Tibial artery (tissue), 4 donors: ENCODE measurements at regions not wholly inside any gene's neighbourhood (a gene's known extent, or its start where the extent isn't known, plus 50 kb on each side); places are given as distances from the start of the nearest gene placed in this dataset.

Experiments
- DNase-seq, 2 donors: peaks; one replicate each; pipeline ENCODE4 v3.0.0-alpha.2; 2019
- H3K27ac ChIP-seq, 2 donors: fragments of 200-600 bp; sonication (generic) in 1 of 2; 1 replicate in 1 of 2; 2 replicates in 1 of 2; pipeline ENCODE4 v1.5.1; 2018 to 2019; ENCODE audit warnings: mild to moderate bottlenecking in 1 of 2
- H3K27me3 ChIP-seq, 2 donors: fragments of 200-600 bp; sonication (generic) in 1 of 2; one replicate each; pipeline versions ENCODE4 v1.5.1 to v1.6.0; 2016 to 2019
- H3K36me3 ChIP-seq, 3 donors: fragments of 200-600 bp; sonication (generic) in 2 of 3; one replicate each; pipeline ENCODE4 v1.5.1; 2016 to 2019; ENCODE audit warnings: mild to moderate bottlenecking in 2 of 3
- H3K4me1 ChIP-seq, 4 donors: fragments of 200-600 bp; sonication (generic) in 2 of 4; 1 replicate in 3 of 4; 2 replicates in 1 of 4; pipeline ENCODE4 v1.5.1; 2016 to 2019
- H3K4me3 ChIP-seq, 2 donors: fragments of 200-600 bp; sonication (generic) in 1 of 2; 1 replicate in 1 of 2; 2 replicates in 1 of 2; pipeline ENCODE4 v1.5.1; 2018 to 2019; ENCODE audit warnings: mild to moderate bottlenecking in 2 of 2
- H3K9me3 ChIP-seq, 3 donors: fragments of 200-600 bp; sonication (generic) in 1 of 3; one replicate each; pipeline ENCODE4 v1.5.1; 2016 to 2019
- CTCF ChIP-seq, 2 experiments: fragments of 200-600 bp in 1 of 2; fragments of 450-650 bp in 1 of 2; IDR thresholded peaks; one replicate each; pipeline ENCODE4 v1.5.1; 2017 to 2019; ENCODE audit warnings: antibody characterized with exemption in 2 of 2, mild to moderate bottlenecking in 1 of 2, moderate library complexity in 1 of 2
- intact Hi-C: fragments of 100-400 bp; cut with DNase I; formaldehyde crosslinking; loops from one replicate; pipeline ENCODE4 v1.15.0; 2023; ENCODE audit warnings: low total_unique reads

- DNase-seq = no peak
- TF ChIP-seq CTCF (IDR thresholded peaks at IDR 0.05) = no peak
- no peaks in the 10 kb centered on the region for H3K36me3 ChIP-seq
- no peak overlapping the region for H3K27ac ChIP-seq
- intact Hi-C loops = no loop called here
- H3K9me3 ChIP-seq = peaks cover 0 to 15% (median 0%) of the 10 kb centered on the region in 3 donors
- no peak overlapping the region for H3K4me3 ChIP-seq
- no peaks in the 10 kb centered on the region for H3K27me3 ChIP-seq
- no peaks in the 10 kb centered on the region for H3K4me1 ChIP-seq
Observed at GRCh38 chr1:222068101-222068500, 326.2 kb upstream of the DUSP10 start.

GRCh38 chr1:222066539-222066938, 324.6 kb upstream of the DUSP10 start:
- TF ChIP-seq CTCF (IDR thresholded peaks at IDR 0.05) = no peak
- Histone ChIP-seq H3K27ac (no peak overlapping the region), H3K4me3 (no peak overlapping the region), H3K4me1 (no peaks in the 10 kb centered on the region), H3K27me3 (no peaks in the 10 kb centered on the region), H3K9me3 (peaks cover 0 to 15% (median 0%) of the 10 kb centered on the region in 3 donors), H3K36me3 (no peaks in the 10 kb centered on the region)
- intact Hi-C loops = no loop called here
- no peak for DNase-seq

- H3K9me3 ChIP-seq = peaks cover 0 to 15% (median 0%) of the 10 kb centered on the region in 3 donors
- H3K27ac ChIP-seq = no peak overlapping the region
- H3K4me1 ChIP-seq = no peaks in the 10 kb centered on the region
- intact Hi-C loops = no loop called here
- H3K36me3 ChIP-seq = no peaks in the 10 kb centered on the region
- no peak overlapping the region for H3K4me3 ChIP-seq
- no peak for TF ChIP-seq CTCF (IDR thresholded peaks at IDR 0.05)
- no peaks in the 10 kb centered on the region for H3K27me3 ChIP-seq
- DNase-seq = no peak
Observed at GRCh38 chr1:222065234-222065633, 323.3 kb upstream of the DUSP10 start.

- no peaks in the 10 kb centered on the region for H3K36me3 ChIP-seq
- H3K27ac ChIP-seq = no peak overlapping the region
- TF ChIP-seq CTCF (IDR thresholded peaks at IDR 0.05) = no peak
- DNase-seq = no peak
- peaks cover 0 to 15% (median 0%) of the 10 kb centered on the region in 3 donors for H3K9me3 ChIP-seq
- no peaks in the 10 kb centered on the region for H3K27me3 ChIP-seq
- intact Hi-C loops = no loop called here
- H3K4me3 ChIP-seq = no peak overlapping the region
- H3K4me1 ChIP-seq = no peaks in the 10 kb centered on the region
Observed at GRCh38 chr1:222064388-222065211, 322.7 kb upstream of the DUSP10 start.

GRCh38 chr1:222062640-222063039, 320.8 kb upstream of the DUSP10 start:
- no peak overlapping the region for H3K4me3 ChIP-seq
- no peaks in the 10 kb centered on the region for H3K4me1 ChIP-seq
- H3K36me3 ChIP-seq = no peaks in the 10 kb centered on the region
- H3K27me3 ChIP-seq = no peaks in the 10 kb centered on the region
- intact Hi-C loops = no loop called here
- no peak overlapping the region for H3K27ac ChIP-seq
- no peak for DNase-seq
- no peak for TF ChIP-seq CTCF (IDR thresholded peaks at IDR 0.05)
- H3K9me3 ChIP-seq = peaks cover 0 to 15% (median 0%) of the 10 kb centered on the region in 3 donors
